ENCODE measurements at regions not wholly inside any gene's neighbourhood (a gene's known extent, or its start where the extent isn't known, plus 50 kb on each side); places are given as distances from the start of the nearest gene placed in this dataset.

- TF ChIP-seq CTCF (tag by site-specific recombination; IDR thresholded peaks at IDR 0.05) (no peak), ZNF530 (tag by site-specific recombination; IDR thresholded peaks at IDR 0.05; ENCODE audit: low read depth) (no peak), GLI4 (tag by site-specific recombination; IDR thresholded peaks at IDR 0.05) (no peak), ZSCAN30 (tag by site-specific recombination; IDR thresholded peaks at IDR 0.05) (no peak), ZNF157 (tag by site-specific recombination; IDR thresholded peaks at IDR 0.05) (no peak), ZNF423 (tag by site-specific recombination; IDR thresholded peaks at IDR 0.05) (no peak), KLF9 (tag by site-specific recombination; IDR thresholded peaks at IDR 0.05; ENCODE audit: low read depth) (no peak), ZNF350 (tag by site-specific recombination; IDR thresholded peaks at IDR 0.05) (no peak), ZNF777 (tag by site-specific recombination; IDR thresholded peaks at IDR 0.05; ENCODE audit: borderline replicate concordance) (no peak), ZNF791 (tag by site-specific recombination; IDR thresholded peaks at IDR 0.05) (no peak), ZNF366 (tag by site-specific recombination; conservative IDR thresholded peaks at IDR 0.05) (no peak), ZNF670 (tag by site-specific recombination; IDR thresholded peaks at IDR 0.05; ENCODE audit: low read depth) (no peak)
These were observed 105.9 kb downstream of the MOBP start for GRCh38 chr3:39573392-39573791.
